ENCODE measurements at regions not wholly inside any gene's neighbourhood (a gene's known extent, or its start where the extent isn't known, plus 50 kb on each side); places are given as distances from the start of the nearest gene placed in this dataset.

- TF ChIP-seq CTCF (IDR thresholded peaks at IDR 0.05) (no peak), POLR2A (IDR thresholded peaks at IDR 0.05) (no peak), EP300 (IDR thresholded peaks at IDR 0.05) (no peak)
These were observed 287.8 kb upstream of the N4BP1 start for GRCh38 chr16:48897698-48898205.

Data from suprapubic skin (tissue), 3 donors.